ENCODE measurements at regions not wholly inside any gene's neighbourhood (a gene's known extent, or its start where the extent isn't known, plus 50 kb on each side); places are given as distances from the start of the nearest gene placed in this dataset.
"Not testable (repeated sequence)": the region's sequence is repeated elsewhere in the genome, so short reads cannot be mapped to it uniquely, and the experiment has no call there.

GRCh38 chr5:12169536-12169935, 265.3 kb upstream of the CTNND2 start:
- no peak for TF ChIP-seq CTCF (IDR thresholded peaks at IDR 0.05)
- TF ChIP-seq POLR2A (IDR thresholded peaks at IDR 0.05; ENCODE audit: low read depth): no peak
- TF ChIP-seq EP300 (IDR thresholded peaks at IDR 0.05): no peak
- Histone ChIP-seq H3K4me1 (no peaks in the 10 kb centered on the region), H3K4me3 (no peak overlapping the region), H3K27ac (replicated peaks in 1 of 4) (no peak overlapping the region), H3K9me3 (no peaks in the 10 kb centered on the region), H3K36me3 (no peaks in the 10 kb centered on the region), H3K27me3 (no peaks in the 10 kb centered on the region)
- intact Hi-C loops (cut with DNase I): no loop called here
- WGBS: 62% methylated on average over 1 of the region's 1 CpG
- no peak for DNase-seq (ENCODE audit: extremely low spot score)

GRCh38 chr5:12162863-12163262, 258.6 kb upstream of the CTNND2 start:
- H3K4me1 ChIP-seq: no peaks in the 10 kb centered on the region
- H3K27ac ChIP-seq (replicated peaks in 1 of 4): no peak overlapping the region
- 39% methylated on average over 2 of the region's 2 CpGs for WGBS
- no peak for TF ChIP-seq POLR2A (IDR thresholded peaks at IDR 0.05; ENCODE audit: low read depth)
- no peak for TF ChIP-seq POLR2AphosphoS5 (IDR thresholded peaks at IDR 0.05)
- no peak for TF ChIP-seq EP300 (IDR thresholded peaks at IDR 0.05)
- TF ChIP-seq CTCF (IDR thresholded peaks at IDR 0.05): no peak
- DNase-seq (ENCODE audit: extremely low spot score): no peak
- H3K36me3 ChIP-seq: no peaks in the 10 kb centered on the region
- no peak overlapping the region for H3K4me3 ChIP-seq
- no peaks in the 10 kb centered on the region for H3K9me3 ChIP-seq
- H3K27me3 ChIP-seq: no peaks in the 10 kb centered on the region
- intact Hi-C loops (cut with DNase I): no loop called here

GRCh38 chr5:12147513-12147912, 243.3 kb upstream of the CTNND2 start:
- Histone ChIP-seq H3K27me3 (no peaks in the 10 kb centered on the region), H3K36me3 (no peaks in the 10 kb centered on the region), H3K27ac (replicated peaks in 1 of 4) (no peak overlapping the region), H3K4me3 (no peak overlapping the region), H3K4me1 (no peaks in the 10 kb centered on the region), H3K9me3 (peaks cover 0 to 9% (median 0%) of the 10 kb centered on the region in 4 donors)
- TF ChIP-seq POLR2AphosphoS5 (IDR thresholded peaks at IDR 0.05) (no peak), POLR2A (IDR thresholded peaks at IDR 0.05; ENCODE audit: low read depth) (no peak), CTCF (IDR thresholded peaks at IDR 0.05) (no peak), EP300 (IDR thresholded peaks at IDR 0.05) (no peak)
- intact Hi-C loops (cut with DNase I): no loop called here
- DNase-seq (ENCODE audit: extremely low spot score): no peak

- WGBS: 60% methylated on average over 2 of the region's 2 CpGs
- no peak for TF ChIP-seq POLR2A (IDR thresholded peaks at IDR 0.05; ENCODE audit: low read depth)
- no peak for TF ChIP-seq POLR2AphosphoS5 (IDR thresholded peaks at IDR 0.05)
- TF ChIP-seq EP300 (IDR thresholded peaks at IDR 0.05): no peak
- TF ChIP-seq CTCF (IDR thresholded peaks at IDR 0.05): no peak
- Histone ChIP-seq H3K4me1 (no peaks in the 10 kb centered on the region), H3K4me3 (no peak overlapping the region), H3K27me3 (no peaks in the 10 kb centered on the region), H3K27ac (replicated peaks in 1 of 4) (no peak overlapping the region), H3K9me3 (peaks cover 0 to 7% (median 0%) of the 10 kb centered on the region in 4 donors), H3K36me3 (no peaks in the 10 kb centered on the region)
- intact Hi-C loops (cut with DNase I): no loop called here
- no peak for DNase-seq (ENCODE audit: extremely low spot score)
These were observed 237.2 kb upstream of the CTNND2 start for GRCh38 chr5:12141496-12141895.

- Histone ChIP-seq H3K27ac (replicated peaks in 1 of 4) (no peak overlapping the region), H3K4me1 (no peaks in the 10 kb centered on the region), H3K36me3 (no peaks in the 10 kb centered on the region), H3K27me3 (no peaks in the 10 kb centered on the region), H3K9me3 (peaks cover 0 to 29% (median 12%) of the 10 kb centered on the region in 4 donors), H3K4me3 (no peak overlapping the region)
- TF ChIP-seq POLR2A (IDR thresholded peaks at IDR 0.05; ENCODE audit: low read depth): no peak
- no peak for TF ChIP-seq EP300 (IDR thresholded peaks at IDR 0.05)
- no peak for TF ChIP-seq CTCF (IDR thresholded peaks at IDR 0.05)
- no peak for TF ChIP-seq POLR2AphosphoS5 (IDR thresholded peaks at IDR 0.05)
- intact Hi-C loops (cut with DNase I): no loop called here
- no peak for DNase-seq (ENCODE audit: extremely low spot score)
- WGBS: 66% methylated on average over 1 of the region's 1 CpG
These were observed 229.3 kb upstream of the CTNND2 start for GRCh38 chr5:12133520-12133919.

GRCh38 chr5:12131020-12131419, 226.8 kb upstream of the CTNND2 start:
- H3K36me3 ChIP-seq; H3K27ac ChIP-seq (replicated peaks in 1 of 4); DNase-seq (ENCODE audit: extremely low spot score); H3K27me3 ChIP-seq; H3K4me1 ChIP-seq; intact Hi-C loops (cut with DNase I); H3K4me3 ChIP-seq: not testable (repeated sequence)
- H3K9me3 ChIP-seq: peaks cover 0 to 29% (median 11%) of the 10 kb centered on the region in 4 donors
- 82% methylated on average over 2 of the region's 2 CpGs for WGBS

Data from esophagus muscularis mucosa (tissue), 4 donors.